Left ventricle myocardium inferior (tissue), 1 donor: ENCODE measurements at regions not wholly inside any gene's neighbourhood (a gene's known extent, or its start where the extent isn't known, plus 50 kb on each side); places are given as distances from the start of the nearest gene placed in this dataset.

Source experiments
- DNase-seq: peaks from one replicate; pipeline ENCODE4 v3.0.0-alpha.2; 2020
- H3K27ac ChIP-seq: fragments of 200-600 bp; replicated peaks from 2 replicates; pipeline ENCODE4 v1.8.0; 2021
- H3K27me3 ChIP-seq: fragments of 200-600 bp; 2 replicates; pipeline ENCODE4 v1.8.0; 2021; ENCODE audit warnings: low read depth
- H3K36me3 ChIP-seq: fragments of 200-600 bp; 2 replicates; pipeline ENCODE4 v1.8.0; 2021
- H3K4me1 ChIP-seq: fragments of 200-600 bp; 2 replicates; pipeline ENCODE4 v1.8.0; 2021
- H3K4me3 ChIP-seq: fragments of 200-600 bp; 2 replicates; pipeline ENCODE4 v1.8.0; 2021; ENCODE audit warnings: mild to moderate bottlenecking, moderate library complexity
- H3K9me3 ChIP-seq: fragments of 200-600 bp; replicated peaks from 2 replicates; pipeline ENCODE4 v1.8.0; 2021
- CTCF ChIP-seq: fragments of 200-600 bp; IDR thresholded peaks from 2 replicates; pipeline ENCODE4 v1.8.0; 2021; ENCODE audit warnings: antibody characterized with exemption, mild to moderate bottlenecking, borderline replicate concordance
- intact Hi-C: fragments of 100-400 bp; cut with micrococcal nuclease; formaldehyde crosslinking; loops from one replicate; pipeline ENCODE4 v1.11.0; 2022
- donor health status: DM: no; HTN: yes; CAD: no; lungs with severe emphysema.

GRCh38 chr2:15884790-15885189, 55.6 kb upstream of the MYCN start:
- Histone ChIP-seq H3K36me3 (no peaks in the 10 kb centered on the region), H3K9me3 (no peaks in the 10 kb centered on the region), H3K4me3 (no peak overlapping the region), H3K4me1 (no peaks in the 10 kb centered on the region), H3K27ac (no peak overlapping the region), H3K27me3 (no peaks in the 10 kb centered on the region)
- no peak for TF ChIP-seq CTCF
- DNase-seq, result no peak
- intact Hi-C loops, result no loop called here

GRCh38 chr2:15886231-15886630, 54.1 kb upstream of the MYCN start:
- intact Hi-C loops, result no loop called here
- TF ChIP-seq CTCF, result no peak
- no peak for DNase-seq
- Histone ChIP-seq H3K27ac (no peak overlapping the region), H3K4me1 (no peaks in the 10 kb centered on the region), H3K36me3 (no peaks in the 10 kb centered on the region), H3K9me3 (no peaks in the 10 kb centered on the region), H3K27me3 (no peaks in the 10 kb centered on the region), H3K4me3 (no peak overlapping the region)

GRCh38 chr2:15889442-15890123, 50.8 kb upstream of the MYCN start:
- peak; percentile 33 for DNase-seq
- Histone ChIP-seq H3K4me1 (no peaks in the 10 kb centered on the region), H3K27me3 (no peaks in the 10 kb centered on the region), H3K36me3 (no peaks in the 10 kb centered on the region), H3K27ac (no peak overlapping the region), H3K9me3 (no peaks in the 10 kb centered on the region), H3K4me3 (no peak overlapping the region)
- no peak for TF ChIP-seq CTCF
- intact Hi-C loops, result no loop called here

- no peaks in the 10 kb centered on the region for H3K27me3 ChIP-seq
- TF ChIP-seq CTCF, result no peak
- no peaks in the 10 kb centered on the region for H3K4me1 ChIP-seq
- H3K27ac ChIP-seq, result no peak overlapping the region
- H3K4me3 ChIP-seq, result no peak overlapping the region
- no peaks in the 10 kb centered on the region for H3K36me3 ChIP-seq
- H3K9me3 ChIP-seq, result no peaks in the 10 kb centered on the region
- intact Hi-C loops, result no loop called here
- DNase-seq, result no peak
These were observed 50.1 kb upstream of the MYCN start for GRCh38 chr2:15890124-15890754.
